ENCODE measurements at regions not wholly inside any gene's neighbourhood (a gene's known extent, or its start where the extent isn't known, plus 50 kb on each side); places are given as distances from the start of the nearest gene placed in this dataset.
A peak's percentile ranks its signal among the peaks of the same experiment; 100 is the strongest.

GRCh38 chr15:87753539-87753938 lies 503.0 kb downstream of the NTRK3 start:
- DNase-seq = no peak
- WGBS, 4 donors = 72 to 85% (median 74%) methylated on average over 11 of the region's 11 CpGs
- H3K9me3 ChIP-seq (replicated peaks in 1 of 3) = no peaks in the 10 kb centered on the region
- peaks cover 0 to 4% of the 10 kb centered on the region in 2 donors for H3K4me1 ChIP-seq (replicated peaks in 1 of 2)
- no peaks in the 10 kb centered on the region for H3K27me3 ChIP-seq
- intact Hi-C loops (cut with DNase I) = no loop called here
- no peak overlapping the region for H3K4me3 ChIP-seq
- no peak for TF ChIP-seq POLR2A (IDR thresholded peaks at IDR 0.05)
- TF ChIP-seq, protein P1, sequence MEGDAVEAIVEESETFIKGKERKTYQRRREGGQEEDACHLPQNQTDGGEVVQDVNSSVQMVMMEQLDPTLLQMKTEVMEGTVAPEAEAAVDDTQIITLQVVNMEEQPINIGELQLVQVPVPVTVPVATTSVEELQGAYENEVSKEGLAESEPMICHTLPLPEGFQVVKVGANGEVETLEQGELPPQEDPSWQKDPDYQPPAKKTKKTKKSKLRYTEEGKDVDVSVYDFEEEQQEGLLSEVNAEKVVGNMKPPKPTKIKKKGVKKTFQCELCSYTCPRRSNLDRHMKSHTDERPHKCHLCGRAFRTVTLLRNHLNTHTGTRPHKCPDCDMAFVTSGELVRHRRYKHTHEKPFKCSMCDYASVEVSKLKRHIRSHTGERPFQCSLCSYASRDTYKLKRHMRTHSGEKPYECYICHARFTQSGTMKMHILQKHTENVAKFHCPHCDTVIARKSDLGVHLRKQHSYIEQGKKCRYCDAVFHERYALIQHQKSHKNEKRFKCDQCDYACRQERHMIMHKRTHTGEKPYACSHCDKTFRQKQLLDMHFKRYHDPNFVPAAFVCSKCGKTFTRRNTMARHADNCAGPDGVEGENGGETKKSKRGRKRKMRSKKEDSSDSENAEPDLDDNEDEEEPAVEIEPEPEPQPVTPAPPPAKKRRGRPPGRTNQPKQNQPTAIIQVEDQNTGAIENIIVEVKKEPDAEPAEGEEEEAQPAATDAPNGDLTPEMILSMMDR (IDR thresholded peaks at IDR 0.05) = no peak
- H3K36me3 ChIP-seq (replicated peaks in 1 of 2) = no peaks in the 10 kb centered on the region
- no peak overlapping the region for H3K27ac ChIP-seq

DNA sequence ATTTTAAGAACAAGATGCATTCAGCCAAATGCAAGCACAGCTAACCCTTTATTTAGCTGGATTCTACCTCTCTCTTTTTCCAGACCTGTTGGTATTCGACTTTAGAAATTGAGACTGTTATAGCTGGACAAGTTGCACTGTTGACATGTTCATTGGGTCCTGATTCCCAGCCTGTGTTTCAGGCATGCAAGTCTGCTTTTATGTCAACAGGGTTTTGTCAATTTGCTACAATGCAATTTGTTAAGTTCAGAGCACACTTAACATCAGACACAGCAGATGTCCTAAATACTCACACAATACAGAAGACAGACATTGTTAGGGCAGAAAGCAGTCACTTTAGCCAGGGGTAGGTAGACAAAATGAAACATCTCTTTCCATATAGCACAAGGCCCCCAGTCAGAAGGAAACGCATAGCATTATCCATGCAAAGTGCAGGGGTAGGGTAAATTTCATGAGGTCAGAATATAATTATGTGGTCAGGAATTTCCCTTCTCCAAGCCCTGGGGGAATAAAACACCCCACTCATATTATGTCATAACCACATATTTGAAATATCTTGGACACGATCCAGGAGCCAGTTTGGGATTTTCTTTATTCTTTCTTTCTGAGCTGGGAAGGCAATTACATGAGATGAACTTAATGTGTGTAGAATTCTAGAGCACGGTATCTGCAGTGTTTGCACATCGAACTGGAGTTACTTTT lies 504.1 kb downstream of the NTRK3 start:
- peak overlapping the region in 1 of 5 donors; percentile 36 for H3K27ac ChIP-seq
- DNase-seq = no peak

GRCh38 chr15:87748483-87748882 lies 508.1 kb downstream of the NTRK3 start:
- Histone ChIP-seq H3K27me3 (no peaks in the 10 kb centered on the region), H3K36me3 (replicated peaks in 1 of 2) (no peaks in the 10 kb centered on the region), H3K4me1 (replicated peaks in 1 of 2) (peaks cover 0 to 4% of the 10 kb centered on the region in 2 donors), H3K9me3 (replicated peaks in 1 of 3) (no peaks in the 10 kb centered on the region), H3K27ac (no peak overlapping the region), H3K4me3 (no peak overlapping the region)
- intact Hi-C loops (cut with DNase I) = no loop called here
- no peak for TF ChIP-seq POLR2A (IDR thresholded peaks at IDR 0.05)
- TF ChIP-seq, protein P1 (IDR thresholded peaks at IDR 0.05) = no peak
- DNase-seq = no peak
- 84 to 91% (median 89%) methylated on average over 8 of the region's 8 CpGs for WGBS, 4 donors

More for the DNA sequence above, 504.1 kb downstream of the NTRK3 start:
- H3K27me3 ChIP-seq = no peaks in the 10 kb centered on the region
- H3K4me1 ChIP-seq (replicated peaks in 1 of 2) = peaks cover 0 to 4% of the 10 kb centered on the region in 2 donors
- H3K4me3 ChIP-seq = no peak overlapping the region
- no peaks in the 10 kb centered on the region for H3K9me3 ChIP-seq (replicated peaks in 1 of 3)
- intact Hi-C loops (cut with DNase I) = no loop called here
- no peaks in the 10 kb centered on the region for H3K36me3 ChIP-seq (replicated peaks in 1 of 2)
- WGBS, 4 donors = 38 to 50% (median 44%) methylated on average over 5 of the region's 5 CpGs
- TF ChIP-seq, protein P1 (IDR thresholded peaks at IDR 0.05) = no peak

DNA sequence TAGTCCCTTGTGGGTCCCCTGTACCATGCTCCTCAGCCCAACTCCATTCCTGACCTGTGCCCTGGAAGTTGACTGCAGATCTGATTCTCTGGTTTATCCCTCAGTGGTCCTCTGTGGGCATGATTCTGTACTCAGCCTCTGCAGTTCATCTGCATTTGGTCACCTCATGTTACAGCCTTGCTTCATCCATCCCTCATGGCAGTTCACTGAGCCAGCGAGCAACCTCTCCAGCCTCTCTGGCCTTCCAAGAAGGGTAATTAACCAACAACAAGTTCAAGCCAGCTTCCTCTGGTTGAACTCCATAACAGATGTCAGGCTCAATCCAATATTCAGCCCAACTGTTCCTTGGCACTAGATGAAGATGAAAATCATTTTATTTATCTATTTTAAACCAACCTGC lies 509.5 kb downstream of the NTRK3 start:
- Histone ChIP-seq H3K4me3 (no peak overlapping the region), H3K27ac (no peak overlapping the region), H3K27me3 (no peaks in the 10 kb centered on the region), H3K4me1 (replicated peaks in 1 of 2) (no peaks in the 10 kb centered on the region), H3K9me3 (replicated peaks in 1 of 3) (no peaks in the 10 kb centered on the region), H3K36me3 (replicated peaks in 1 of 2) (no peaks in the 10 kb centered on the region)
- DNase-seq = no peak
- WGBS, 4 donors = 67 to 100% (median 76%) methylated on average over 1 of the region's 1 CpG
- intact Hi-C loops (cut with DNase I) = no loop called here
- TF ChIP-seq, protein P1 (IDR thresholded peaks at IDR 0.05) = no peak
- no peak for TF ChIP-seq POLR2A (IDR thresholded peaks at IDR 0.05)
